ENCODE measurements at regions not wholly inside any gene's neighbourhood (a gene's known extent, or its start where the extent isn't known, plus 50 kb on each side); places are given as distances from the start of the nearest gene placed in this dataset.

- no peak for TF ChIP-seq SIRT6 (IDR thresholded peaks at IDR 0.05; ENCODE audit: low read length)
- no peak for TF ChIP-seq JUN (IDR thresholded peaks at IDR 0.05; ENCODE audit: low read depth, low read length)
These were observed 55.4 kb upstream of the MAP2 start (continued) for GRCh38 chr2:209368406-209368805.
